Stimulated activated CD8-positive, alpha-beta memory T cell treated with anti-CD3 and anti-CD28 coated beads, Interleukin-4, amount 100 ng/mL, for 1 hour (primary cell): ENCODE measurements at regions not wholly inside any gene's neighbourhood (a gene's known extent, or its start where the extent isn't known, plus 50 kb on each side); places are given as distances from the start of the nearest gene placed in this dataset.
A peak's percentile ranks its signal among the peaks of the same experiment; 100 is the strongest.
"Not testable (repeated sequence)": the region's sequence is repeated elsewhere in the genome, so short reads cannot be mapped to it uniquely, and the experiment has no call there.

Experiments used
- DNase-seq, 2 donors: peaks; one replicate each; pipeline ENCODE4 v3.0.0-alpha.2; 2020; ENCODE audit warnings: low read depth in 2 of 2, low spot score in 1 of 2

DNA sequence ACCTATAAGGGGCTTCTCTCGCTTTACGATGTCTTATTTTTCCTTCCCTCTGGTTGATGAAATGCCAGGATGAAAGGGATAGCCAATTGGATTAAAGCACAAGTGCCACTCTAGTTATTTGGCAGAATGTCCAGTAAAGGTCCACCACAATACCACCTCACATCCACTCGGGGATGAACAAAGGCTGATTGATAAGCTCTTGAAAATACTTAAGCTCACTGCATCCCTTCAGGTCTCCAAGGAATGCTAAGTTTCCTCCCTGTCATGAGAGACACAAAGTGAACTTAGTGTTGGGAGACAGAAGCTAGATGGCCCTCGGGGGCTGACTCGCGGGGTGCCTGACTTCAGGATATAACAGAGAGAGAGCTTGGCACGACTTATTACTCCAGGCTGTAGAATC lies 185.9 kb upstream of the ZNF644 start:
- not testable (repeated sequence) for DNase-seq

DNA sequence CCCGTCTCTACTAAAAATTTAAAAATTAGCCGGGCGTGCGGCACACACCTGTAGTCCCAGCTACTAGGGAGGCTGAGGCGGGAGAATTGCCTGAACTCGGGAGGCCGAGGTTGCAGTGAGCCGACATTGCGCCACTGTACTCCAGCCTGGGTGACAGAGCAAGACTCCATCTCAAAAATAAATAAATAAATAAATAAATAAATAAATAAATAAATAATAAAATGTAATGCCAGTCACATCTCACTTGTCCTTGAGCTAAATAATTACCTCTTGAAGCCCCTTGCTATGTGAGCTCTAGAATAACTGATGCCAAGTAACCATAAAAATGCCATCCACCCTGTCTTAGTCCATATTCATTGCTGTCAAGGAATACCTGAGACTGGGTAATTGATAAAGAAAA lies 182.3 kb upstream of the ZNF644 start:
- not testable (repeated sequence) for DNase-seq

DNA sequence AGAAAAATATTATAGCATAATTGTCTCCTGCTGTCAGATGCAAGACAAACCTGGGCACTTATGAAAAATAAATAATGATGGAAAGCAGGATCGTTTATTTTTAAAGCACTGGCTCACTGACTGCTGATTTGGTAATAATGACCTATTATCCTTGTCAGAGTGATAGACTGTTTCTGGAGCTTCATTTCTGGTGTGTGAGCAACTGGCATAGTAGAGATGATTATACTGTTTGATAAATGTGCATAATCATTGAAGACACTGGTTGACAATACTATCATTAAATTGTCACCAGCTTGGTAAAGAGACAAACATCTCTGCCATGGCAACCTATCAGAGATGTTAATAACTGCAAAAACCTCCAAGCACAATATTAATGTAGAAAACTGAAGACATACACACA lies 179.9 kb upstream of the ZNF644 start:
- no peak for DNase-seq

DNA sequence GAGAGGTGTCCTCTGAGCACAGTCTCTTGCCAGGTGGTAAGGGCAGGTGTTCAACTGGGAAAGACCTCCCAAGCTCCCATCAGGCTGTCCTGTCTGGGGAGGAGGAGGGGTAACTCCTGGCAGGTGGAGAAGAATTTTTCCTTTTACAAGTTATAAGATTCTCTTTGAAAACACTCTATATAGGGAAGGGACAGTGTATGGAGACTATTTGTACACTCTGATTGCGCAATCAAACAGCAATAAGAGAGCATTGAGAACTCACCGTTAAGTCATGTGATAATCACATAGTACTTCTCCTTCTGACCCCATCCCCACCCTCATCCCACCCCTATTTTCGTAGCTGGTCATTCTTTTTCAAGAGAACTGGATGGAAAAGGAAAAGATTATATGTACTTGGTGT lies 179.3 kb upstream of the ZNF644 start:
- no peak for DNase-seq

DNA sequence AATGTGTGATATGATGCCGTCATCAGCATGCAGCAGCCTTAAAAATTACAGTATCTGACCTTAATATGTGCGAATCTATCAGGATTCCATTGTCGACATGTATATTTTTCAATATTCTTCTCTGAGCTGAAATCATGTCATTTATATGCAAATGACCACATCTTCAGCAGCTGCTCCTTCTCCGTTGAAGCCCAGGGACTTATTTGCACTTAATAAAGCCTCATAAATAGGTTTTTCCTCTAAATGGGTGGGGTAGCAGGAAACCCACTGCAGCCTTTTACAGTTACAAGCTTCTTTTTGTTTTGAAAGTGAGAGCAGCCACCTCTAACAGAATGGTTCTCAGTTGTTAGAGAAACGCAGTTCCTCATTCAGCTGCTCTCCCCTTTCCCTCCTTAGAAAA lies 178.8 kb upstream of the ZNF644 start:
- no peak for DNase-seq

DNA sequence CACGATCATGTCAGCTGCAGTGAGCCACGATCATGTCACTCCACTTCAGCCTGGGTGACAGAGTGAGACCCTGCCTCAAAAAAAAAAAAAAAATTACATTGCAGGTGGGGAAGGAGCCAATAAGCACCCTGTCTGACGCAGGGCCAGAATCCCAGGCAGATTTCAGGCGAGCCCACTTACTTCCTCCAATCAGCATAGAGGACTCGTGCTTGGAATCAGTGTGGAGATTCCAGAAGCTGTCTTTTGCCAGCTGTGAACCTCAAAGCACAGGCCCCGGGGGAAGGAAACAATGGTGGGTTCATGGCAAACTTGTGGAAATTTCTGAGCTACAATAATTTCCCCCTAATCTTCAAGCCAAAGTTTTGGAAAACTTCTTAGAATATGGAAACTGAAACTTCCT lies 178.2 kb upstream of the ZNF644 start:
- DNase-seq = no peak

DNA sequence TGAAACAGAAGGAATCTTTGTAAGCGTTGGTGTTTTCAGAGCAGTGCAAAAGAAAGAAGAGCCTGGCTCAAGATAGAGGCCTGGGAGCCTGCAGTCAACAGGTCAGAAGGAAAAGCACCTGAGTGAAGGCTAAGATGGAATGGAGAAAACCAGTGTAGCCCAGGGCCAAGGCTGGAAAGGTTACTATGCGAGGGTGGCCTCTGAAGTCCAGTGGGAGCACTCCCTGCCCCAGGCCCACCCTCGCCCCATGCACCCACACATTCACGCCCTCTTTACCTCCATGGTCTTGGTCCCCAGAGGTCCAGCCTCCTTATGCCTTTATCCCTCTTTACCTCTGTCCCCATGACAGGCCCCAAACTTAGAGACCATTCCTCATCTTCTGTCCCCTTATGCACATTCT lies 169.2 kb upstream of the ZNF644 start:
- no peak for DNase-seq

DNA sequence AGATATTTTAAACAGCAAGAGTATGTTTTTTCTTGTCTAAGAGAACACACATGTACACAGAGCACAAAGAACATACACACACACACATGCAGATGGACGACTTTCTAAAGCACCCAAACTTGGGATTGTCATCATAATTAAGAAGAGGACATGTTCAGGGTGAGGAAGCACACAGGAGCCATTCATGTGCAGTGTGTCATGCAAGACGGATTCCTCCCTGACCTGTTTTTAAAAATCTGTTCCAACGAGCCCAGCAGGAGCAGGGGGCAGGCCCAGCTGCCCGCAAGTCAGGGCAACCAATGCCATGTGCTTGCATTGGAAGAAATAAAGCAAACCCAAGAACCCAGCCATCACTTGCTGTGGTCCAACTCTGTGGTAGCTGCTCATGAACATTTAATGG lies 167.3 kb upstream of the ZNF644 start:
- no peak for DNase-seq

DNA sequence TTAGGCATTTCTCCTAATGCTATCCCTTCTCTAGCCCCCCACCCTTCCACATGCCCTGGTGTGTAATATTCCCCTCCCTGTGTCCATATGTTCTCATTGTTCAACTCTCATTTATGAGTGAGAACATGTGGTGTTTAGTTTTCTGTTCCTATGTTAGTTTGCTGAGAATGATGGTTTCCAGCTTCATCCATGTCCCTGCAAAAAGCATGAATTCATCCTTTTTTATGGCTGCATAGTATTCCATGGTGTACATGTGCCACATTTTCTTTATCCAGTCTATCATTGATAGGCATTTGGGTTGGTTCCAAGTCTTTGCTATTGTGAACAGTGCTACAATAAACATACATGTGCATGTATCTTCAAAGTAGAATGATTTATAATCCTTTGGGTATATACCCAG lies 161.0 kb upstream of the ZNF644 start:
- DNase-seq = not testable (repeated sequence)

DNA sequence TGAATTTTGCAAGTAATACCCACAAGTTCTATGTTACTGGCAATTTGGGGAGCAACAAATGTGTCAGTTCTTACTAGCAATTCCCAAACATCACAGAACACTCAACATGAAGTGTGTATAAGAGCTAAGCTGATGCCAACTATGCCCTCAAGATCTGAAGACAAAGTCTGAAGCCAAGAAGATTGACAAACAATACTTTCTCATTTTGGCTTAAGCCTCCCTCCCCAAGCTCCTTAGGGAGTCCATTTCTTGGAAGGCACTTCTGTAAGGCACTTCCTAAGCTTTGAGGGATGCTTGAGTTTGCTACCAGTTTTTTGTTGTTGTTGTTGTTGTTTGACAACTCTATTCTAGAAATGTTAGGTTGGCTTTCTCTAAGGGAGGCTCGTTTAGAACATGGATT lies 154.4 kb upstream of the ZNF644 start:
- no peak for DNase-seq

DNA sequence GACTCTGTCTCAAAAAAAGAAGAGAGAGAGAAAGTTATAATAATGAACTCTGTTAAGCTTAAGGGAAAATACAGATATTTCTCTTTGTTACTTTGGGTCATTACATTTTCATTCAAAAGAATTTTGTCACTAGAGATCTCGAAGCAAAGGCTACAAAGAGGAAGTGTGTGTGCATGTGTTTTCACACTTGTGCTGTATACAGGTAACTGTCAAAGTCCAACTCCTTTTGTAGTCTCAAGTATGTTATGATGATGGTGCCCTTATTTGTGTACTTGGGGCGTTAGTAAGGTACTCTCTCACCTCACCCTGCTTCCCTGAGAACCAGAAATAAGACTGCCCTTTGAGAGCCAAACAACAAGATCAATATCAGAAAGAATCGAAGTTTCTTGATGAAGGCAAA lies 152.9 kb upstream of the ZNF644 start:
- DNase-seq = no peak

DNA sequence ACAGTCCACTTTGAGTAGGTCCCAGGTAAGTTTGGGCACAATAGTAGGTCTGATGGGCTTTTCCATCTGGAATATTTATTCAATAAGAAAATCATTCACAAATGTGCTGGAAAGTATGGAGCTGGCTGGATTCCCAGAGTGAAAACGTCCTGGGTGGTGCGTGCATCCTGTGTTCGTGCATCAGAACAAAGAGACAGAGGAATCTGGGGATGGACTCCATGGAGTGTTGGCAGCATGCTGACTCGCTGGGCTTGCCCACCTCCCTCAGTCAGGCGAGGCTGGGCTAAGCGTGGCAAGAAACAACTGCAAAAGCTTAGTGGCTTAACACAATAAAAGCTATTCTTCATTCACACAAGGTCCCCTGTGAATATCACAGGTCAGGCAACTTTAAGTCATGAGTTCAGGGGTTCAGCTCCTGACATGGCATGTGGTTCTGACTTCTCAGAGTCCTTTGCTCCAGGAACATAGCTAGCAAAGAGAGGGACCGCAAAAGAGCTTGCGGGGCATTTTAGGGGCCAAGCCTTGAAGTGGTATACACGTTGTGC lies 151.6 kb upstream of the ZNF644 start:
- no peak for DNase-seq

DNA sequence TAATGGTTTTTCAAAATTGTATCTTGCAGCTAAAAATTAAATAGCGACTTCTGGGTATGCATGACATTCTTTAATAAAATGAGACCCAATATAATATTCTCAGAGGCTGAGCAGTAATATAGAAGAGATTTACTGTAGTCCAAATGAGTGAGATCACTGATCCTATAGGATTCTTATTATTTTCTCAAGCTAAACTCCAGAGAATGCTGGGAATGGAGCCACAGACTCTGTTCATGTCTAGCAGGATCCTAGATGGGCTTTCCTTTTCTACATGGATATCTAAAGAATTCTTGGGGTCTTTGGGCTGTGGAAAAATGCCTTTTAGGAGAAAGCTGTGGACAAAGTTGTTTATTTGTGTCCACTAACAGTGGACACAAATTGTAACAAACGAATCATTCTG lies 150.7 kb upstream of the ZNF644 start:
- DNase-seq = no peak

DNA sequence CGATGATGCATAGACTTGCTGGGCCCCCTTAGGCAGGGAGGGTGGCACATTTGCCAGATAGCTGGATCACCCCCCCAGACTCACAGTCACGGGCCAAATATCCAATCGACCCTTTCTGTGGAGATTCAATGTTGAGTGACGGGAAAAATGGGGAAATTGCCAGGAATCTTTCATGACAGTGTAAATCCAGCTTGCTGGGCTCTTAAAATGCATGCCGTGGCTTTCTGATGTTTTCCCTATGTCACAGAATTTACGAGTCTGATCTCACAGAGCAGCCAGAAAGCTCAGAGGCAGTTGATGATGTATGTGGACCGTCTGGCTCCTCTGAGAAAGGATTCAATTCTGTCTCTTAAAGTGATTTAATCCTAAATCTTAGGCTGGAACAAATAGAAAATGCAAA lies 150.1 kb upstream of the ZNF644 start:
- DNase-seq = no peak

DNA sequence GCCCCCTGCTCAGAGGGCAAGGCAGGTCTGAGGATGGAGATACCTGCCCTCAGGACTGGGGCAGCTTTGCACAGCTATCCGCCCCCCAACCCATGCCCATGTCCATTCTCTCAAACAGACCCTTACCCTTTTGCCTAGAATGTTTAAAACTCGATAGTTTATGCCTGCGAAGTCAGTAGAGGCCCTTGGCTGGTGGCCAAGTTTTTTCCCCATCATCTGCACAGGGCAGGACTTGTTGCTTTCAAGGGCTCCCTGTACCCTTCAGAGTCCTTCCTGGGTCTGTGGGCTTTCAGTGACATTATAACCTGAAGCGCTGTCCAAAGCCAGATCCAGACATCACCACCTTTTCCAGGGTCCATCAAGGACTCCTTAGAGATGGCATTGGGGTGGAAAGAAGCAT lies 148.7 kb upstream of the ZNF644 start:
- no peak for DNase-seq

DNA sequence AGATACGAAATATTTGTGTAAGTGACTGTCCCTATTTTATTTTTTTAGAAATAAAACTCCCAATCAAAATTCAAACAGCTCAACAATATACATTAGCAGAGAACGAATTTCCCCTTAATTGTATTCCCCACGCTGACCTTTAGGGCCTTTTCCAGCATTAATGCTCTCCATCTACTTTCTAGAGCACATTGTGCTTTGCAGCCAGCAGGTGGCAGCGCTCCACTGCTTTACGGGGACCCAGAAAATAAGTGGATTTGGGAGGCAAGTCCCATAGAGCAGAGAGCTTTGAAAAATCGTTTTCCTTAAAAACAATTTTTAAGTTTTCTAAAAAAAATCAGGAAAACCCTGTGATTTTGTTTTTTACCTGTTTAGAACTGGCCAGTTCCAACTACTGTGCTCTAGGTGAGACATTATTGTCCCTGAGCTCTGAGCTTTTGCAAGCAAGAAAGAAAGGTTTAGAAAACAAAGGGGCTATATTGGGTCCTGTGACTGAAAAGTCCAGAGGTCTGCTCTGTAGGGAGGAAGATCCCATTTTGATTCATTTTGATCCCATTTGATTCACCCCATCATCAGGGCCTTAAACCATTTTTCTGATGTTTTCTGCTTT lies 144.4 kb upstream of the ZNF644 start:
- DNase-seq = no peak

DNA sequence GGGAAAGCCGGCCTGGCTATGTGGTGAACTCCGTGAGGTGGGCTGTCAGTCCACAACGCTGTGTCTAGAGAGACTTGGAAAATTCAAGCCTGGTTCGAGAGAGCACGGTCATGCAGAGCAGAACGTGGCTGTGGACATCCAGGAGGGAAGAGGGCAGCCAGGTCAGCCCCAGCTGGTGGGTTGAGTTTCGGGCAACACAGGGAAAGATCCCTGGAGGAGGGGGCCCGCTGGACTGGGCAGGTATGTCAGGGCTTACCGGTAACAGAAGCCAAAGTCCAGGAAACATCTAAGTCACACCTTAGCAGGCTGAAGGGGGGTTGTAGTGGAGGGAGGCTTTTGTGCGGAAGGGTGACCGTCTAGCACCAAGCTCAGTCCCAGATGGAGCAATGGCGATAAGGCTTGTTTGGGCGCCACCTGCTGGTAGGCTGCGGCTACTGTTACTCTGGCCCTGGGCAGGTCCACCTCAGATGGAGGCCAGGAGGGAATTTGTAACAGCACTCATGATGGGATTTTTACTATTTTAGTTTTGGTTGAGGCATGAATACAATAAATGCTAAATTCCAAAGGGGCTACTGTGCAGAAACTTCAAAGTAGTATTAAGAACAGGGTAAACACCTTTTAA lies 143.3 kb upstream of the ZNF644 start:
- DNase-seq = peak; percentile 36 to 48

DNA sequence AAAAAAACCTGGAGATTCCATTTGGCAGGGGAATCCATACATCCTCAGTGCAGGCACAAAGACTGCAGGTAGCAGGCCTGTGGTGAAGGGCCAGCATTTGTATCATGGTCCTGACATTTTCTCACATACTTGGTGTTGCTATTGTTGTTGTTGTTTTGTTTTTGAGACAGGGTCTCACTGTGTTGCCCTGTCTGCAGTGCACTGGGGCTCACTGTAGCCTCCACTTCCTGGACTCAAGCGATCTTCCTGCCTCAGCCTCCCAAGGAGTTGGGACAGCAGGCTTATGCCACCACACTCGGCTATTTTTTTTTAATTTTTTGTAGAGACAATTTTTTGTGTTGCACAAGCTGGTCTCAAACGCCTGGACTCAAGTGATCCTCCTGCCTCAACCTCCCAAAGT lies 140.8 kb upstream of the ZNF644 start:
- no peak for DNase-seq

DNA sequence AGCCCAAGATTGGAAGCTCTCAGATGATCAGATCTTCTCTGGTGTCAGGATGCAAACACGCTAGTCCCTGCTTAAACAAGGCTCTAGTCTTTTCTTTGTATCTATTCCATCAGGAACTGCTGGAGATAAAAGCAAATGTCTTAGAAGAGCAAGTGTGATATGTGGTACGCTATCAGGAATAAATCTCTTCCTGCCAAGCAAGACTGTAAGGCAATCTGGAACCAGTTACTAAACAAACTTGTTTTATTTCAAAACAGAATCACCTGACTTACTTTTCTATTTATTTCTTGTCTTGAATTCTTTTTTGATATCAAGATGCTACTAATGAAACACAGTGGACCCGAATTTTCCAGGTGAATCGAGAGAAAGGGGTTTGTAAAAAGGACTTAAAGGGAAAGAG lies 139.9 kb upstream of the ZNF644 start:
- DNase-seq = no peak

DNA sequence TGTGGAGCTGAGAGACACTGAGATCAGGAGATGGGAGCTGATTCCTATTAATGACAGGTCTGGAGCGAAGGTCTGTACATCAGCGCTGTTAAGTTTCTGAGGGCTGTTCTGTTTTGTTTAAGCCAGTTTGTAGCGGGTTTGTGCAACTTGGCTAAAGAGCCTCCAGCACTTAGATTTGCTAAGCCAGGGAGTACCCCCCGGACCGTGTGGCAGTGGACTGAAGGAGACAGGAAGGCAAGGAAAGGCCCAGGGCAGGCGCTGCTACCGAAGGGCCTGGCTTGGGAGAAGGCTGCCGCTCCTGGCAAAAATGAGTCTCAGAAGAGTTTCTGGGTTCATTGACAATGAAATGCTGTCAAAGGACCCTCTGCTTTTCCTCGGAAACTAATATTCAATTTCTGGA lies 139.3 kb upstream of the ZNF644 start:
- DNase-seq = no peak

DNA sequence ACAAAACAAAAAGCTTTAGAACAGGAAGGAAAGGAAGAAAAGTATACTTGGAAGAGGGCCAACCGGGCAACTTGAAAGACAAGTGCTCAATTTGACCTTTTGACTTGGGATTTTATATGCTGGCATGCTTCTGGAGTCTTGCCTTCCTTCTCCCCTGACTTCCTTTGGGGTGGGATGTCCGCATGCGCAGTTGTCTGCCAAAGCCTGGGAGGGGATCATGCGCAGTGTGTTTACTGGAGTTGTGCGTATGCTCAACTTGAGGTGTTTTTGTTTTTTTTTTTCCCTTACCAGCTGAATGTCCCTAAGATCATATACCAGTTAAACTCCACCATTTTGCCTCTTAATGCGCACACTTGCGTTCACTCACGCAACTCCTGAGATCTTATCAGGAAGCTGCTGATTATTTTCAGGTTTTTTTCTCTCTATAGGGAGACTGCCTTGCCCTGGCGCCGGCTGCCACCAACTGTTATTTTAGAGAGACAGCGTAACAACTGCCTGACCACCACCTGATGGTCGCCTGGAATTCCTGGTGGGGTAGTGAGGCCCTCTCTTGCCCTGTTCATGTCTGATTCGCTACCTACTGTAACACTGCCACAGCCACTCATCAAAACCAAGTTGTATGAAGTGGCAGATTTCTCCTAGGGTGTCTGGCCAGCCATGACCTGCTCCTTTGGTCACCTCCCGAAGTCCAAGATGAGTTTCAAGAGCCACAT lies 138.7 kb upstream of the ZNF644 start:
- DNase-seq = no peak

DNA sequence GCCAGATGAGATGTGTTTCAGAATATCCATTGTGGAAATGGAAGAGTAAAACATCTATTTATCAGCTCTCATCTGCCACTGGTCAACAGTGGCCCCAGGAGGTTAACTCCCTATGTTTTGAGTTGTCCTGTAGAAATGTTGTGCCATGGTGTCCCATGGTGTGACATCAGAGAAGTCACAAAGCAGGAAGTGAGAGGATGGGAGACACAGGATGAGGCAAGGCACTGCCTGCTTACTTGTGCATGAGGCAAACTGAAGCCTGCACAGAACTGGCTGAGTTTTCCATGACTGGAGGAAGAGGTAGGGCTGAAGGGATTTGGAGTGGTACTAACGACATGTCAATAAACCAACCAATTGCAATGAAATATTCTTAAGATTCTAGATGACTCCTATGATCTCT lies 131.5 kb upstream of the ZNF644 start:
- DNase-seq = no peak

DNA sequence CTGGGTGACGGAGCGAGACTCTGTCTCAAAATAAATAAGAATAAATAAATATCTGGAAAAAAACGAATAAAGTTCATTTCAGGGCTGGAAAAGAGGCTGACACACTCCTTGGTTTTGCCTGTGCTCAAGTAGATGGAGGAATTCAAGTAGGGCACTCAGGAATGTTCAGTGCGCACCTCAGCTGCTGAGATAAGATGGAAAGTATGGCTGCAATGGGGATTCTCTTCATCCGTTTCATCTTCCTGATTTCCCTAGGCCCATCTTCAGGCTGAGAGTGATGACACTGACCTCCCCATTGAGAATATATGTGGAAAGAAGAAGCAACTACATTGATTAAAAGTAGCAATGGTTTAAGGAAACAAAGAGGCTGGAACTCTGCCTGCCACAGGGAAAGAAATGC lies 130.5 kb upstream of the ZNF644 start:
- DNase-seq = no peak
